Glutamatergic neuron (in vitro differentiated cells): ENCODE measurements at regions not wholly inside any gene's neighbourhood (a gene's known extent, or its start where the extent isn't known, plus 50 kb on each side); places are given as distances from the start of the nearest gene placed in this dataset.

ENCODE experiments used
- DNase-seq: peaks from one replicate; pipeline ENCODE4 v3.0.0; 2022
- H3K27ac Mint-ChIP-seq: one replicate; pipeline ENCODE4 v1.8.0; 2020; ENCODE audit warnings: mild to moderate bottlenecking, mixed read lengths, inconsistent platforms; ENCODE audit not compliant: unreplicated experiment
- H3K27me3 Mint-ChIP-seq: one replicate; pipeline ENCODE4 v1.8.0; 2020; ENCODE audit warnings: mild to moderate bottlenecking, moderate library complexity, mixed read lengths, inconsistent platforms; ENCODE audit not compliant: unreplicated experiment
- H3K36me3 Mint-ChIP-seq: one replicate; pipeline ENCODE4 v1.8.0; 2020; ENCODE audit warnings: mild to moderate bottlenecking, mixed read lengths, inconsistent platforms; ENCODE audit not compliant: unreplicated experiment
- H3K4me1 Mint-ChIP-seq: one replicate; pipeline ENCODE4 v1.8.0; 2020; ENCODE audit warnings: mild to moderate bottlenecking, low read depth, mixed read lengths, inconsistent platforms; ENCODE audit not compliant: unreplicated experiment
- H3K4me3 Mint-ChIP-seq: one replicate; pipeline ENCODE4 v1.8.0; 2020; ENCODE audit warnings: mild to moderate bottlenecking, mixed read lengths, inconsistent platforms; ENCODE audit not compliant: unreplicated experiment
- H3K9me3 Mint-ChIP-seq: one replicate; pipeline ENCODE4 v1.8.0; 2020; ENCODE audit warnings: mild to moderate bottlenecking, moderate library complexity, mixed read lengths, inconsistent platforms; ENCODE audit not compliant: unreplicated experiment
- TF ChIP-seq, protein P1 (sequence below): fragments of 200-600 bp; sonication (generic); IDR thresholded peaks from one replicate; pipeline ENCODE4 v1.5.0; 2021; ENCODE audit not compliant: partially characterized antibody, unreplicated experiment

DNA sequence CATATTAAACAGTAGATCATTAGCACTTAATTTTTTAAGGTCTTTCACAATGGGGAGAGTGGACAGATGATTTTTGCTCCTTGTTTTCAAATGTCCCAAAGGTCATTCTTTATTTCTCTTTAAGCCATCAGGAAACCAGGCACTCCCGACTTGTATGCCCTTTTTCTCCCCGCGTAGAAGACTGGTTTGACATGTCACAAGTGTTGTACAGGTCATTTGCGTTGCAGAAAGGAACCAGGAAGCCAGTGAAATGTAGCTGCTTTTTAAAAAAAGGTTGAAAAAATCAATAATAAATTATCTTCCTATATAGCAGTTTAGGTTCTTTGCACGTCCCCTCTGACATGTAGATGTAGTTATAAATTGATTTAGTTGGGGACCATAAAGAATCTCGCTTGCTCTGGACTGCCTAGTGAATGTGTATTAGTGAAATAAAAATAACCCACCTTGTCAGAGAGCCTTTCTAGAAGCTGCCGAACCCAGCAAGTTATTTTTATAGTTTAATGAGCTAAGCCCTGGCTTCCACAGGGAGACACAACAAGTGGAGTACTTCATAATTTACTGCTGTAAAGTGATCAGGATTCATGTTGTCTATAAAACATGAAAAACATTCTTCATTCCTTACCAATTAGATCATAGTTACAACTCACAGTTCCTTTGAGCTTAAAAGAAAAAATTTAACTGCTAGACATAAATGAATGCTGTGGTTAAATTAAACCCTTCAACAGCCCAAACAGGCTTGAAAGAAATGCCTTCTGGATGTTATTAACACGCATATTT is 404.6 kb downstream of the CSNK1G3 start:
- H3K4me3 Mint-ChIP-seq = no peak overlapping the region
- DNase-seq = no peak
- H3K36me3 Mint-ChIP-seq = peaks cover 9% of the 10 kb centered on the region
- no peaks in the 10 kb centered on the region for H3K4me1 Mint-ChIP-seq
- H3K27ac Mint-ChIP-seq = no peak overlapping the region
- TF ChIP-seq, protein P1, sequence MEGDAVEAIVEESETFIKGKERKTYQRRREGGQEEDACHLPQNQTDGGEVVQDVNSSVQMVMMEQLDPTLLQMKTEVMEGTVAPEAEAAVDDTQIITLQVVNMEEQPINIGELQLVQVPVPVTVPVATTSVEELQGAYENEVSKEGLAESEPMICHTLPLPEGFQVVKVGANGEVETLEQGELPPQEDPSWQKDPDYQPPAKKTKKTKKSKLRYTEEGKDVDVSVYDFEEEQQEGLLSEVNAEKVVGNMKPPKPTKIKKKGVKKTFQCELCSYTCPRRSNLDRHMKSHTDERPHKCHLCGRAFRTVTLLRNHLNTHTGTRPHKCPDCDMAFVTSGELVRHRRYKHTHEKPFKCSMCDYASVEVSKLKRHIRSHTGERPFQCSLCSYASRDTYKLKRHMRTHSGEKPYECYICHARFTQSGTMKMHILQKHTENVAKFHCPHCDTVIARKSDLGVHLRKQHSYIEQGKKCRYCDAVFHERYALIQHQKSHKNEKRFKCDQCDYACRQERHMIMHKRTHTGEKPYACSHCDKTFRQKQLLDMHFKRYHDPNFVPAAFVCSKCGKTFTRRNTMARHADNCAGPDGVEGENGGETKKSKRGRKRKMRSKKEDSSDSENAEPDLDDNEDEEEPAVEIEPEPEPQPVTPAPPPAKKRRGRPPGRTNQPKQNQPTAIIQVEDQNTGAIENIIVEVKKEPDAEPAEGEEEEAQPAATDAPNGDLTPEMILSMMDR = no peak
- H3K27me3 Mint-ChIP-seq = no peaks in the 10 kb centered on the region
- no peaks in the 10 kb centered on the region for H3K9me3 Mint-ChIP-seq

DNA sequence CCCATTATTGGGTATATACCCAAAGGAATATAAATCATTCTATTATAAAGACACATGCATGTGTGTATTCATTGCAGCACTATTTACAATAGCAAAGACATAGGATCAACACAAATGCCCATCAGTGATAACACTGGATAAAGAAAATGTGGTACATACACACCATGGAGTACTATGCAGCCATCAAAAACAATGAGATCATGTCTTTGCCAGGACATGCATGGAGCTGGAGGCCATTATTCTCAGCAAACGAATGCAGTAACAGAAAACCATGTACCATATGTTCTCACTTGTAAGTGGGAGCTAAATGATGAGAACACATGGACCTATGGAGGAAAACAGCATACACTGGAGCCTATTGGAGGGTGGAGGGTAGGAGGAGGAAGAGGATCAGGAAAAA is 402.4 kb downstream of the CSNK1G3 start:
- no peaks in the 10 kb centered on the region for H3K9me3 Mint-ChIP-seq
- DNase-seq = no peak

DNA sequence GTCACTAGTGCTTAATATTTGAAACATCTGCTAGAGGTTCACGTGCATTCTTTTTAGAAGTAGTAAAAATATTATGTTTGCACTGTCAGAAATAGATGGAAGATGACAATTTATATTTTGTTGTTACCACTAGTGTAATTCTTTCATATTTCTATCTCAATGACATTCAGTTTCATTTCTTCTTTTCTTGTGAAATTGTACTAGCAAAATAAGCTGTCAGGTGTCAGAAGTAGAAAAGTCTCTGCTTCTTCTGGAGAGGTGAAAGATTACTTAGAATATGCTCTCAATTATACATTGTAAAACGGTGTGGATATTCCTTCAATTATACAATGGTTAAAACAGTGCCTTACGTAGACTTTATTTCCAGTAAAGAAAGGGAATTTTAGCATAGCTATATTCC is 395.4 kb downstream of the CSNK1G3 start:
- no peaks in the 10 kb centered on the region for H3K27me3 Mint-ChIP-seq
- H3K36me3 Mint-ChIP-seq = no peaks in the 10 kb centered on the region
- no peak overlapping the region for H3K4me3 Mint-ChIP-seq
- H3K4me1 Mint-ChIP-seq = no peaks in the 10 kb centered on the region
- TF ChIP-seq, protein P1 = no peak
- no peak for DNase-seq
- H3K9me3 Mint-ChIP-seq = no peaks in the 10 kb centered on the region
- no peak overlapping the region for H3K27ac Mint-ChIP-seq

More for the DNA sequence above, 402.4 kb downstream of the CSNK1G3 start:
- Mint-ChIP-seq H3K27me3 (no peaks in the 10 kb centered on the region), H3K27ac (no peak overlapping the region), H3K4me3 (no peak overlapping the region), H3K4me1 (no peaks in the 10 kb centered on the region), H3K36me3 (peaks cover 4% of the 10 kb centered on the region)
- TF ChIP-seq, protein P1 = no peak

DNA sequence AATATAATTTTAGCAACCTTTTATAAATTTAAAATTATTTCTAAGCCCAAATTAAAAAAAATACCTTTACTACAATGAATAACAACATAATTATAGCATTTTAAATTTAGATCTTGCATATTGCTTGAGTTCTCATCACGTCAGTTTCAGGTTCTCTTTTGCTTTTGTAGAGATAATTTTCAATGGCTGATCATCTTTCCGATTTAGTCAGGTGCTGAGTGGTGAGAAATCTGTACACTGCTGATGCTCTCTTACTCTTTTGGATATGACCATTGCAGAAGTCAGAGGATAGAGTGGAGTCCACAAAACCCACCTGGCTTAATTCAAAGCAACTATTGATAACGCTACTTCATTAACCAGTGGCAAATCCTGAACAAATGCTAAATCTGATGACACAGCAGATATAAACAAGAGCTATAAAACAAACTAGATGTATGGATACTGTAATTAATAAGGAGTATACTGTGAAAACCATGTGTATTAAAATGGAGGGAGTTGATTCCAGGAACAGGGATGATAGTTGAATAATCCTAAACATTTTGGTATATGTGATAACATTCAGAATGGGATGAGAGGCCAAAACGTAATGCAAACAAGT is 394.8 kb downstream of the CSNK1G3 start:
- Mint-ChIP-seq H3K9me3 (no peaks in the 10 kb centered on the region), H3K27me3 (no peaks in the 10 kb centered on the region), H3K4me3 (no peak overlapping the region), H3K4me1 (no peaks in the 10 kb centered on the region), H3K36me3 (no peaks in the 10 kb centered on the region), H3K27ac (no peak overlapping the region)
- TF ChIP-seq, protein P1 = no peak
- DNase-seq = no peak

DNA sequence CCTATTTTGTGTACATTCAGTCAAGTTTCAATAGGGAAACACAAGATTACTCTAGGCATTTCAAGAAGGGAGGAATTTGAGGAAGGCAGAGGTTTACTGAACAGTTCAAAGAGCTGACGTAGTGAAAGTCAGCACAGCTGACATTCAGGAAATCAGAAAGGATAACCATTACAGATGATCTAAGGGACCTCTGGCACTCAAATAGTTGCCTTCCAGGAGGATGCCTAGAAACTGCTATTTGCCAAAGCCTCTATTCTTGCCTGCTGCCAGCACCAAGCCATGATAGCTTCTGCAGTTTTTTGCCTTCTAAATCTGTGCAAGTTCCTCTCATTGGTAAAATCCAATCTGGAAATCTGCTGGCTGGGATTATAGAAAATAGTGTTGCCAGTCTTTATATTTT is 373.1 kb downstream of the CSNK1G3 start:
- no peak for DNase-seq

More for the DNA sequence above, 373.1 kb downstream of the CSNK1G3 start:
- Mint-ChIP-seq H3K27ac (no peak overlapping the region), H3K4me1 (peaks cover 12% of the 10 kb centered on the region), H3K27me3 (no peaks in the 10 kb centered on the region), H3K4me3 (no peak overlapping the region), H3K36me3 (peaks cover 5% of the 10 kb centered on the region), H3K9me3 (no peaks in the 10 kb centered on the region)
- TF ChIP-seq, protein P1 = no peak
